ENCODE measurements at regions not wholly inside any gene's neighbourhood (a gene's known extent, or its start where the extent isn't known, plus 50 kb on each side); places are given as distances from the start of the nearest gene placed in this dataset.

DNA sequence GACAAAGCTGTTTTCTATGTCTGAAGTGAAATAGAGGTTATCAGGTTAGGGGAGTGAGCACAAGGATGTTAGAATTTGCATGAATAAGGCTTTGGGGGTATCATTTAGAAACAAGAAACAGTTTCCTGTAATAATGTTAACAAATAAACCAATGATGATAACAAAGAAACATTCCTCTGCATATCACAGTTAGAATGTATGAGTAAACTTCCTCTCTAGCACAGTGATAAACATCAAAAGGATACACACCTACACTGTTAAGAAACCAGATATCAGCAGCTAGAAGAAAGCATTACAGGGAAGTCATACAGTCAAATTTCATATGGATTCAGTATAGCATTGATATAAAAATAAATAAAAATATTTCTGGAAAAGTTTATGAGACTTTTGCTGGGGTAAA lies 340.0 kb upstream of the MAGEB16 start:
- TF ChIP-seq, protein P1, sequence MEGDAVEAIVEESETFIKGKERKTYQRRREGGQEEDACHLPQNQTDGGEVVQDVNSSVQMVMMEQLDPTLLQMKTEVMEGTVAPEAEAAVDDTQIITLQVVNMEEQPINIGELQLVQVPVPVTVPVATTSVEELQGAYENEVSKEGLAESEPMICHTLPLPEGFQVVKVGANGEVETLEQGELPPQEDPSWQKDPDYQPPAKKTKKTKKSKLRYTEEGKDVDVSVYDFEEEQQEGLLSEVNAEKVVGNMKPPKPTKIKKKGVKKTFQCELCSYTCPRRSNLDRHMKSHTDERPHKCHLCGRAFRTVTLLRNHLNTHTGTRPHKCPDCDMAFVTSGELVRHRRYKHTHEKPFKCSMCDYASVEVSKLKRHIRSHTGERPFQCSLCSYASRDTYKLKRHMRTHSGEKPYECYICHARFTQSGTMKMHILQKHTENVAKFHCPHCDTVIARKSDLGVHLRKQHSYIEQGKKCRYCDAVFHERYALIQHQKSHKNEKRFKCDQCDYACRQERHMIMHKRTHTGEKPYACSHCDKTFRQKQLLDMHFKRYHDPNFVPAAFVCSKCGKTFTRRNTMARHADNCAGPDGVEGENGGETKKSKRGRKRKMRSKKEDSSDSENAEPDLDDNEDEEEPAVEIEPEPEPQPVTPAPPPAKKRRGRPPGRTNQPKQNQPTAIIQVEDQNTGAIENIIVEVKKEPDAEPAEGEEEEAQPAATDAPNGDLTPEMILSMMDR (conservative IDR thresholded peaks at IDR 0.05; ENCODE audit: low read depth, low read length) = no peak
- TF ChIP-seq EZH2 (IDR thresholded peaks at IDR 0.05; ENCODE audit: borderline replicate concordance, low read depth, low read length, poor library complexity, severe bottlenecking) = no peak
